GM23248 (cell line): ENCODE measurements at regions not wholly inside any gene's neighbourhood (a gene's known extent, or its start where the extent isn't known, plus 50 kb on each side); places are given as distances from the start of the nearest gene placed in this dataset.
"Not testable (repeated sequence)": the region's sequence is repeated elsewhere in the genome, so short reads cannot be mapped to it uniquely, and the experiment has no call there.

Experiments
- DNase-seq: peaks from one replicate; pipeline ENCODE4 v3.0.0-alpha.2; 2015
- H2AFZ ChIP-seq: fragments of 200-600 bp; sonication (generic); 2 replicates; pipeline ENCODE4 v1.6.1; 2016; ENCODE audit warnings: antibody characterized with exemption
- H3F3A ChIP-seq: fragments of 200-600 bp; sonication (generic); 2 replicates; pipeline ENCODE4 v1.6.1; 2016; ENCODE audit warnings: mild to moderate bottlenecking, antibody characterized with exemption, mixed run types; ENCODE audit not compliant: insufficient read depth
- H3K27ac ChIP-seq: fragments of 200-600 bp; sonication (generic); 2 replicates; pipeline ENCODE4 v1.5.1; 2016; ENCODE audit warnings: mild to moderate bottlenecking
- H3K27me3 ChIP-seq: fragments of 200-600 bp; sonication (generic); replicated peaks from 2 replicates; pipeline ENCODE4 v1.6.1; 2016; ENCODE audit warnings: mild to moderate bottlenecking; ENCODE audit not compliant: insufficient read depth
- H3K36me3 ChIP-seq: fragments of 200-600 bp; sonication (generic); 2 replicates; pipeline ENCODE4 v1.6.1; 2016; ENCODE audit warnings: low read depth, mild to moderate bottlenecking
- H3K4me1 ChIP-seq: fragments of 200-600 bp; sonication (generic); 2 replicates; pipeline ENCODE4 v1.6.1; 2016; ENCODE audit warnings: mild to moderate bottlenecking; ENCODE audit not compliant: insufficient read depth
- H3K4me2 ChIP-seq: fragments of 200-600 bp; sonication (generic); one replicate; pipeline ENCODE4 v1.6.1; 2016; ENCODE audit warnings: mild to moderate bottlenecking; ENCODE audit not compliant: unreplicated experiment
- H3K4me3 ChIP-seq: fragments of 200-600 bp; sonication (generic); 2 replicates; pipeline ENCODE4 v1.5.1; 2016; ENCODE audit warnings: mild to moderate bottlenecking
- H3K79me2 ChIP-seq: fragments of 200-600 bp; sonication (generic); 2 replicates; pipeline ENCODE4 v1.6.1; 2016; ENCODE audit warnings: mild to moderate bottlenecking; ENCODE audit not compliant: insufficient read depth
- H3K9ac ChIP-seq: fragments of 200-600 bp; sonication (generic); 2 replicates; pipeline ENCODE4 v1.6.1; 2016; ENCODE audit warnings: mild to moderate bottlenecking
- H3K9me2 ChIP-seq: fragments of 200-600 bp; sonication (generic); 2 replicates; pipeline ENCODE4 v1.6.1; 2016; ENCODE audit warnings: mixed run types, mild to moderate bottlenecking, moderate library complexity; ENCODE audit not compliant: insufficient read depth
- H3K9me3 ChIP-seq: fragments of 200-600 bp; sonication (generic); one replicate; pipeline ENCODE4 v1.6.1; 2017; ENCODE audit warnings: low read depth
- H4K20me1 ChIP-seq: fragments of 200-600 bp; sonication (generic); 2 replicates; pipeline ENCODE4 v1.6.0; 2016; ENCODE audit not compliant: insufficient read depth
- EZH2 ChIP-seq: fragments of 200-600 bp; sonication (generic); IDR thresholded peaks from 2 replicates; pipeline ENCODE4 v1.6.1; 2018; ENCODE audit warnings: antibody characterized with exemption, mild to moderate bottlenecking; ENCODE audit not compliant: insufficient read depth, poor library complexity, severe bottlenecking
- EZH2phosphoT487 ChIP-seq: fragments of 200-600 bp; sonication (generic); IDR thresholded peaks from 2 replicates; pipeline ENCODE4 v1.6.1; 2018; ENCODE audit warnings: antibody characterized with exemption, moderate library complexity, mild to moderate bottlenecking, low read depth; ENCODE audit not compliant: insufficient read depth
- WGBS, 2 experiments: methylation state at CpG; one replicate each; pipeline ENCODE4 v1.1.6; 2015 to 2017; ENCODE audit warnings: low lambda C conversion rate in 2 of 2, low coverage in 1 of 2; ENCODE audit errors: missing lambda C conversion rate in 2 of 2; 5-methylcytosine and 5-hydroxymethylcytosine counted together
- in situ Hi-C: fragments of 300-500 bp; cut with MboI; formaldehyde crosslinking; loops from 2 replicates; pipeline ENCODE4 v1.15.0; 2020

GRCh38 chr4:63986253-63986652, 423.0 kb downstream of the TECRL start:
- Histone ChIP-seq H4K20me1 (no peaks in the 10 kb centered on the region), H3K27ac (no peak overlapping the region), H3K27me3 (no peaks in the 10 kb centered on the region), H3F3A (no peaks in the 10 kb centered on the region), H3K36me3 (no peaks in the 10 kb centered on the region), H3K4me2 (no peak overlapping the region), H2AFZ (no peak overlapping the region), H3K9ac (no peak overlapping the region), H3K4me1 (no peaks in the 10 kb centered on the region), H3K9me3 (no peaks in the 10 kb centered on the region), H3K9me2 (no peaks in the 10 kb centered on the region), H3K79me2 (no peaks in the 10 kb centered on the region), H3K4me3 (no peak overlapping the region)
- no peak for DNase-seq
- WGBS, 2 experiments = 0% methylated on average over 1 of the region's 1 CpG
- TF ChIP-seq EZH2 (no peak), EZH2phosphoT487 (no peak)
- in situ Hi-C loops = no loop called here

- Histone ChIP-seq H3K9ac (no peak overlapping the region), H3K4me1 (no peaks in the 10 kb centered on the region), H3K9me2 (no peaks in the 10 kb centered on the region), H3F3A (no peaks in the 10 kb centered on the region), H4K20me1 (no peaks in the 10 kb centered on the region), H3K36me3 (no peaks in the 10 kb centered on the region), H2AFZ (no peak overlapping the region), H3K4me2 (no peak overlapping the region), H3K9me3 (no peaks in the 10 kb centered on the region), H3K27ac (no peak overlapping the region), H3K79me2 (no peaks in the 10 kb centered on the region), H3K4me3 (no peak overlapping the region), H3K27me3 (no peaks in the 10 kb centered on the region)
- in situ Hi-C loops = no loop called here
- TF ChIP-seq EZH2phosphoT487 (no peak), EZH2 (no peak)
- no peak for DNase-seq
Observed at GRCh38 chr4:63983224-63983623, 426.0 kb downstream of the TECRL start.

- TF ChIP-seq EZH2 (no peak), EZH2phosphoT487 (no peak)
- no peaks in the 10 kb centered on the region for H3K36me3 ChIP-seq
- no peaks in the 10 kb centered on the region for H3K79me2 ChIP-seq
- H2AFZ ChIP-seq = no peak overlapping the region
- H3K9me3 ChIP-seq = no peaks in the 10 kb centered on the region
- H3K4me1 ChIP-seq = no peaks in the 10 kb centered on the region
- in situ Hi-C loops = no loop called here
- H4K20me1 ChIP-seq = no peaks in the 10 kb centered on the region
- no peaks in the 10 kb centered on the region for H3K27me3 ChIP-seq
- WGBS, 2 experiments = 7 to 13% methylated on average over 2 of the region's 2 CpGs
- no peaks in the 10 kb centered on the region for H3F3A ChIP-seq
- no peak overlapping the region for H3K9ac ChIP-seq
- no peak overlapping the region for H3K4me2 ChIP-seq
- no peaks in the 10 kb centered on the region for H3K9me2 ChIP-seq
- no peak for DNase-seq
- no peak overlapping the region for H3K4me3 ChIP-seq
- no peak overlapping the region for H3K27ac ChIP-seq
Observed at GRCh38 chr4:63965875-63966274, 443.4 kb downstream of the TECRL start.

- 72 to 78% methylated on average over 9 to 33 of the region's 38 CpGs for WGBS, 2 experiments
- H3K4me2 ChIP-seq, in situ Hi-C loops: not testable (repeated sequence)
Observed at GRCh38 chr4:63942706-63943286, 466.5 kb downstream of the TECRL start.

GRCh38 chr4:63937961-63938360, 471.3 kb downstream of the TECRL start:
- Histone ChIP-seq H3K27ac (no peak overlapping the region), H4K20me1 (no peaks in the 10 kb centered on the region), H3F3A (no peaks in the 10 kb centered on the region), H3K4me3 (no peak overlapping the region), H3K9ac (no peak overlapping the region), H3K9me2 (no peaks in the 10 kb centered on the region; the same call in 1 of the 2 replicates), H3K79me2 (no peaks in the 10 kb centered on the region), H3K27me3 (no peaks in the 10 kb centered on the region), H3K4me1 (no peaks in the 10 kb centered on the region), H3K4me2 (no peak overlapping the region), H3K36me3 (no peaks in the 10 kb centered on the region), H2AFZ (no peak overlapping the region), H3K9me3 (no peaks in the 10 kb centered on the region)
- TF ChIP-seq EZH2phosphoT487 (no peak), EZH2 (no peak)
- WGBS, 2 experiments = 4% methylated on average over 4 of the region's 4 CpGs
- no peak for DNase-seq
- in situ Hi-C loops = no loop called here

More at GRCh38 chr4:63942706-63943286, 466.5 kb downstream of the TECRL start:
- not testable (repeated sequence) for H3F3A ChIP-seq, H3K4me1 ChIP-seq, DNase-seq, H3K36me3 ChIP-seq, H3K9me3 ChIP-seq, H2AFZ ChIP-seq, H3K79me2 ChIP-seq, H3K9ac ChIP-seq, H3K27me3 ChIP-seq, H3K4me3 ChIP-seq, H4K20me1 ChIP-seq, H3K27ac ChIP-seq, H3K9me2 ChIP-seq
